HEK293T (cell line): ENCODE measurements at regions not wholly inside any gene's neighbourhood (a gene's known extent, or its start where the extent isn't known, plus 50 kb on each side); places are given as distances from the start of the nearest gene placed in this dataset.

Experiments
- ARNT ChIP-seq: fragments of 450-650 bp; IDR thresholded peaks from 2 replicates; pipeline ENCODE4 v1.6.1; 2017; ENCODE audit warnings: mild to moderate bottlenecking
- BHLHE40 ChIP-seq: fragments of 450-650 bp; IDR thresholded peaks from 2 replicates; pipeline ENCODE4 v1.6.1; 2016; ENCODE audit warnings: mild to moderate bottlenecking, moderate library complexity, borderline replicate concordance
- ELF4 ChIP-seq: fragments of 450-650 bp; IDR thresholded peaks from 2 replicates; pipeline ENCODE4 v1.6.1; 2017; ENCODE audit warnings: antibody characterized with exemption
- FOXA1 ChIP-seq: fragments of 450-650 bp; IDR thresholded peaks from 2 replicates; pipeline ENCODE4 v1.6.1; 2016; ENCODE audit warnings: mild to moderate bottlenecking
- FOXK2 ChIP-seq: fragments of 450-650 bp; IDR thresholded peaks from 2 replicates; pipeline ENCODE4 v1.6.1; 2016; ENCODE audit warnings: mild to moderate bottlenecking
- FOXM1 ChIP-seq: fragments of 450-650 bp; IDR thresholded peaks from 2 replicates; pipeline ENCODE4 v1.6.1; 2017; ENCODE audit warnings: mild to moderate bottlenecking, borderline replicate concordance
- HDGF ChIP-seq: fragments of 450-650 bp; IDR thresholded peaks from 2 replicates; pipeline ENCODE4 v1.6.1; 2017; ENCODE audit warnings: antibody characterized with exemption, borderline replicate concordance
- LEF1 ChIP-seq: fragments of 450-650 bp; IDR thresholded peaks from 2 replicates; pipeline ENCODE4 v1.6.1; 2017; ENCODE audit warnings: mild to moderate bottlenecking, borderline replicate concordance
- SP1 ChIP-seq: fragments of 450-650 bp; IDR thresholded peaks from 2 replicates; pipeline ENCODE4 v1.6.1; 2017
- SUZ12 ChIP-seq: fragments of 450-650 bp; IDR thresholded peaks from 2 replicates; pipeline ENCODE4 v1.6.1; 2016; ENCODE audit warnings: mild to moderate bottlenecking
- TARDBP ChIP-seq: fragments of 450-650 bp; IDR thresholded peaks from 2 replicates; pipeline ENCODE4 v1.6.1; 2016
- ZNF384 ChIP-seq: fragments of 450-650 bp; IDR thresholded peaks from 2 replicates; pipeline ENCODE4 v1.6.1; 2016
- TF ChIP-seq, protein P1 (sequence below): fragments of 450-650 bp; IDR thresholded peaks from 2 replicates; pipeline ENCODE4 v1.6.1; 2016

DNA sequence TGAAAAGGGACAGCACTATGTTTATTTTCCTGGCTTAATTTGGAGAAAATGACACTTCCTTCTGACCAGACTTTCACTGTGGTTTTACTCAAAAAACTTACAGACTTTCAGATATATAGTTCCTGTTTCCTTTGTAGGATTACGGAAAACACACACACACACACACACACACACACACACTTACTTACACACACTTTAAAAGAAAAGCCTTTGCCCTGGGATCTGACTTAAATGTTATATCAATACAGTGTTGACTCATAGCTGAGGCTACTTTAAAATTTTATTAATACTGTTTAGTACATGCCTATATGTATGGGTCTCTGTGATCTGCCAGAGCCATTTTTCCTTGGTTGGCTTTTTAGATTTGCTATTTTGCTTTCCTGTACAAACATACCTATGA lies 758.3 kb downstream of the DNAH5 start:
- TF ChIP-seq SP1 (no peak), ZNF384 (no peak), FOXM1 (no peak), BHLHE40 (no peak), SUZ12 (no peak), LEF1 (no peak), FOXA1 (no peak), ELF4 (no peak), FOXK2 (no peak), TARDBP (no peak), ARNT (no peak), HDGF (no peak)
- TF ChIP-seq, protein P1, sequence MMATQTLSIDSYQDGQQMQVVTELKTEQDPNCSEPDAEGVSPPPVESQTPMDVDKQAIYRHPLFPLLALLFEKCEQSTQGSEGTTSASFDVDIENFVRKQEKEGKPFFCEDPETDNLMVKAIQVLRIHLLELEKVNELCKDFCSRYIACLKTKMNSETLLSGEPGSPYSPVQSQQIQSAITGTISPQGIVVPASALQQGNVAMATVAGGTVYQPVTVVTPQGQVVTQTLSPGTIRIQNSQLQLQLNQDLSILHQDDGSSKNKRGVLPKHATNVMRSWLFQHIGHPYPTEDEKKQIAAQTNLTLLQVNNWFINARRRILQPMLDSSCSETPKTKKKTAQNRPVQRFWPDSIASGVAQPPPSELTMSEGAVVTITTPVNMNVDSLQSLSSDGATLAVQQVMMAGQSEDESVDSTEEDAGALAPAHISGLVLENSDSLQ = no peak
